ENCODE measurements at regions not wholly inside any gene's neighbourhood (a gene's known extent, or its start where the extent isn't known, plus 50 kb on each side); places are given as distances from the start of the nearest gene placed in this dataset.

DNA sequence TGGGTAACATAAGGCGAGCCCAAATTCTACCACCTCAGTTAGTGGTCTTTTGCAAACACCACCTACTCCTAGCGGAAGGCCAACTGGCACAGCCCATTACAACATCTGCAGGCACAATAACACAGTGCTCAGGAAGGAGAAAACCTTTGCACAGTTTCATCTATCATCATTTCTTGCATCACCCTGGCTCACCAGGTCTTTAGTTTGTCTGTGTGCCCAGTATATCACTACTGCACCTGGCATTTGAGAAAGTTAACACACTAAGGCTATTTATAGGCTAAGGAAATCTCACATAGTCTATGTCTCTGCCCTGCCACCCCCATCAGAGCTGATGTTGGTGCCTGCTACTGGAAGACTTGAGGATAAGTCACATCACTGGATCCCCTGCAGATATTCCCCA, 484.0 kb downstream of the SATB2 start:
- Histone ChIP-seq H3K9me2 (replicated peaks; ENCODE audit: insufficient read depth) (no peaks in the 10 kb centered on the region), H3K27ac (no peak overlapping the region), H3K9me3 (ENCODE audit: low read depth) (peaks cover 5% of the 10 kb centered on the region), H3K4me2 (no peak overlapping the region), H3K4me1 (ENCODE audit: insufficient read depth) (peaks cover 10% of the 10 kb centered on the region), H3K36me3 (replicated peaks; ENCODE audit: insufficient read depth, low read depth) (no peaks in the 10 kb centered on the region), H4K20me1 (ENCODE audit: insufficient read depth, poor library complexity, severe bottlenecking) (no peaks in the 10 kb centered on the region), H2AFZ (no peak overlapping the region), H3K27me3 (no peaks in the 10 kb centered on the region), H3K4me3 (no peak overlapping the region), H3K79me2 (no peaks in the 10 kb centered on the region)
- DNase-seq (ENCODE audit: low spot score) = no peak
- TF ChIP-seq CTCF (IDR thresholded peaks at IDR 0.05; ENCODE audit: poor library complexity) = no peak
- no peak for TF ChIP-seq EZH2phosphoT487 (IDR thresholded peaks at IDR 0.05; ENCODE audit: low read depth, severe bottlenecking, unreplicated experiment)
- no peak for TF ChIP-seq EZH2 (IDR thresholded peaks at IDR 0.05; ENCODE audit: borderline replicate concordance)
- 77% methylated on average over 2 of the region's 2 CpGs for WGBS (ENCODE audit: low lambda C conversion rate, missing lambda C conversion rate)

- H3K36me3 ChIP-seq (replicated peaks; ENCODE audit: insufficient read depth, low read depth) = no peaks in the 10 kb centered on the region
- H3K9me3 ChIP-seq (ENCODE audit: low read depth) = peaks cover 5% of the 10 kb centered on the region
- 60% methylated on average over 3 of the region's 3 CpGs for WGBS (ENCODE audit: low lambda C conversion rate, missing lambda C conversion rate)
- no peaks in the 10 kb centered on the region for H3K27me3 ChIP-seq
- no peak overlapping the region for H2AFZ ChIP-seq
- DNase-seq (ENCODE audit: low spot score) = no peak
- no peak overlapping the region for H3K4me2 ChIP-seq
- no peaks in the 10 kb centered on the region for H3K79me2 ChIP-seq
- no peak overlapping the region for H3K4me3 ChIP-seq
- TF ChIP-seq CTCF (IDR thresholded peaks at IDR 0.05; ENCODE audit: poor library complexity) (no peak), EZH2 (IDR thresholded peaks at IDR 0.05; ENCODE audit: borderline replicate concordance) (no peak), EZH2phosphoT487 (IDR thresholded peaks at IDR 0.05; ENCODE audit: low read depth, severe bottlenecking, unreplicated experiment) (no peak)
- H3K4me1 ChIP-seq (ENCODE audit: insufficient read depth) = peaks cover 13% of the 10 kb centered on the region
- no peaks in the 10 kb centered on the region for H4K20me1 ChIP-seq (ENCODE audit: insufficient read depth, poor library complexity, severe bottlenecking)
- no peak overlapping the region for H3K27ac ChIP-seq
- no peaks in the 10 kb centered on the region for H3K9me2 ChIP-seq (replicated peaks; ENCODE audit: insufficient read depth)
These were observed 484.6 kb downstream of the SATB2 start for GRCh38 chr2:198973181-198973580.

DNA sequence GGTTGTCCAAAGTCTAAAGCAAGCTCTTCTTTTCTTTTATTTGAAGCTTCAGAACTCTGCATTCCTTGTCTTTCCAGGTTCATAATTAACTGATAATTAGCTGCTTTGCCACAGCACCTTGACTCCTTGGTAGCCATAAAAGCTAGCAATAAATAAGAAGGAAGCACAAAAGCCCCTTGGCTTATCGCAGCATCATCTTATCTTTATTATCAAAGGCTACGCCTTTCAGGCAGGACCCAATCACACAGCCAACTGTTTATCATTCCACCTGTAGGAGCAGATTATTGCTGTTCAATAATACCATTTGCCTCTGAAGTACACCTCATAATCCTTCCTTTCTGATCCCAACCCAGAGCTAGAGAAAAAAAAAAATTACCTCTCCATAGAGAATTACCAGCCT, 489.2 kb downstream of the SATB2 start:
- Histone ChIP-seq H2AFZ (no peak overlapping the region), H3K27ac (no peak overlapping the region), H3K9me3 (ENCODE audit: low read depth) (no peaks in the 10 kb centered on the region), H3K4me3 (no peak overlapping the region), H3K4me1 (ENCODE audit: insufficient read depth) (peaks cover 25% of the 10 kb centered on the region), H3K4me2 (peak overlapping the region; percentile 54), H3K9me2 (replicated peaks; ENCODE audit: insufficient read depth) (no peaks in the 10 kb centered on the region), H3K79me2 (no peaks in the 10 kb centered on the region), H4K20me1 (ENCODE audit: insufficient read depth, poor library complexity, severe bottlenecking) (no peaks in the 10 kb centered on the region), H3K27me3 (no peaks in the 10 kb centered on the region), H3K36me3 (replicated peaks; ENCODE audit: insufficient read depth, low read depth) (no peaks in the 10 kb centered on the region)
- TF ChIP-seq CTCF (IDR thresholded peaks at IDR 0.05; ENCODE audit: poor library complexity) = no peak
- TF ChIP-seq EZH2 (IDR thresholded peaks at IDR 0.05; ENCODE audit: borderline replicate concordance) = no peak
- TF ChIP-seq EZH2phosphoT487 (IDR thresholded peaks at IDR 0.05; ENCODE audit: low read depth, severe bottlenecking, unreplicated experiment) = no peak
- WGBS (ENCODE audit: low lambda C conversion rate, missing lambda C conversion rate) = 45% methylated on average over 2 of the region's 2 CpGs
- DNase-seq (ENCODE audit: low spot score) = peak; percentile 29

DNA sequence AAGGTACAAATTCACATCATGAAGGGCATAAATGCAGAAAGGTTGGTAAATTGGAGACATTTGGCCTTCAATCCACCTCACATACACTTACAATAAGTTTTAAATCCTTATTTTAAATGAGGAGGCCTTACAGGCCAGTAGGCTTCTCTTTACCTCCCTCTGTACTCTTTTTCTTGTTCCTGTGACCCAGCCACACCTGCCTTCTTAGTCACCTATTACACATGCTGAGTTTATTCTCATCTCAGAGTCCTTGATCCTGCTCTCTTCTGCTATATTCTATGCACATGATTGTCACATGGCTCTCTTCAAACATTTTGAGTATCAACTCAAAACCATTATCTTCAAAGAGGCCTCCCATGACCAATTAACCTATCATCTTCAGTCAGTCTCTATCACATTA, 491.5 kb downstream of the SATB2 start:
- Histone ChIP-seq H3K4me2 (no peak overlapping the region), H3K9me3 (ENCODE audit: low read depth) (no peaks in the 10 kb centered on the region), H3K4me1 (ENCODE audit: insufficient read depth) (peaks cover 25% of the 10 kb centered on the region), H3K4me3 (no peak overlapping the region), H3K9me2 (replicated peaks; ENCODE audit: insufficient read depth) (no peaks in the 10 kb centered on the region), H3K79me2 (no peaks in the 10 kb centered on the region), H3K27me3 (no peaks in the 10 kb centered on the region), H3K27ac (peak overlapping the region; percentile 83), H3K36me3 (replicated peaks; ENCODE audit: insufficient read depth, low read depth) (no peaks in the 10 kb centered on the region), H2AFZ (no peak overlapping the region), H4K20me1 (ENCODE audit: insufficient read depth, poor library complexity, severe bottlenecking) (no peaks in the 10 kb centered on the region)
- DNase-seq (ENCODE audit: low spot score) = peak; percentile 8
- no peak for TF ChIP-seq EZH2 (IDR thresholded peaks at IDR 0.05; ENCODE audit: borderline replicate concordance)
- TF ChIP-seq EZH2phosphoT487 (IDR thresholded peaks at IDR 0.05; ENCODE audit: low read depth, severe bottlenecking, unreplicated experiment) = no peak
- no peak for TF ChIP-seq CTCF (IDR thresholded peaks at IDR 0.05; ENCODE audit: poor library complexity)

Data from hepatocyte (in vitro differentiated cells).